ENCODE measurements at regions not wholly inside any gene's neighbourhood (a gene's known extent, or its start where the extent isn't known, plus 50 kb on each side); places are given as distances from the start of the nearest gene placed in this dataset.

GRCh38 chr2:154912215-154912614, 213.7 kb downstream of the KCNJ3 start:
- Mint-ChIP-seq H3K4me1 (ENCODE audit: low read depth, unreplicated experiment) (no peaks in the 10 kb centered on the region), H3K9me3 (ENCODE audit: unreplicated experiment) (no peaks in the 10 kb centered on the region), H3K27ac (ENCODE audit: unreplicated experiment) (no peak overlapping the region), H3K4me3 (ENCODE audit: unreplicated experiment) (no peak overlapping the region), H3K36me3 (ENCODE audit: low read depth, unreplicated experiment) (no peaks in the 10 kb centered on the region), H3K27me3 (ENCODE audit: low read depth, unreplicated experiment) (no peaks in the 10 kb centered on the region)
- no peaks in the 10 kb centered on the region for H4K20me1 ChIP-seq (ENCODE audit: insufficient read depth, low read length)
- no peak overlapping the region for H3K9ac ChIP-seq (ENCODE audit: low read length)
- H3K79me2 ChIP-seq (ENCODE audit: insufficient read depth, low read length) = no peaks in the 10 kb centered on the region
- H3K27ac ChIP-seq (ENCODE audit: low read depth, low read length) = no peak overlapping the region
- TF ChIP-seq CTCF (IDR thresholded peaks at IDR 0.05; ENCODE audit: insufficient read depth, low read depth, low read length) (no peak), EZH2 (IDR thresholded peaks at IDR 0.05; ENCODE audit: insufficient read depth, low read length) (no peak)
- no peaks in the 10 kb centered on the region for H3K27me3 ChIP-seq (ENCODE audit: insufficient read depth, low read length)
- DNase-seq (ENCODE audit: low read depth) (no peak), FAIRE-seq (no peak)
- no peak overlapping the region for H2AFZ ChIP-seq (ENCODE audit: low read depth, low read length)
- no peaks in the 10 kb centered on the region for H3K9me3 ChIP-seq (ENCODE audit: insufficient read depth, low read depth, low read length)
- no peak overlapping the region for H3K4me3 ChIP-seq (ENCODE audit: insufficient read depth, low read depth, low read length)
- H3K36me3 ChIP-seq (ENCODE audit: insufficient read depth, low read length) = no peaks in the 10 kb centered on the region
- no peaks in the 10 kb centered on the region for H3K4me1 ChIP-seq (ENCODE audit: insufficient read depth, low read length)
- no peak overlapping the region for H3K4me2 ChIP-seq (ENCODE audit: low read length)

GRCh38 chr2:154911729-154912128, 213.2 kb downstream of the KCNJ3 start:
- Histone ChIP-seq H3K4me2 (ENCODE audit: low read length) (no peak overlapping the region), H3K4me1 (ENCODE audit: insufficient read depth, low read length) (no peaks in the 10 kb centered on the region), H2AFZ (ENCODE audit: low read depth, low read length) (no peak overlapping the region), H3K9me3 (ENCODE audit: insufficient read depth, low read depth, low read length) (no peaks in the 10 kb centered on the region), H3K27me3 (ENCODE audit: insufficient read depth, low read length) (no peaks in the 10 kb centered on the region), H3K36me3 (ENCODE audit: insufficient read depth, low read length) (no peaks in the 10 kb centered on the region), H3K79me2 (ENCODE audit: insufficient read depth, low read length) (no peaks in the 10 kb centered on the region), H4K20me1 (ENCODE audit: insufficient read depth, low read length) (no peaks in the 10 kb centered on the region), H3K4me3 (ENCODE audit: insufficient read depth, low read depth, low read length) (no peak overlapping the region), H3K9ac (ENCODE audit: low read length) (no peak overlapping the region), H3K27ac (ENCODE audit: low read depth, low read length) (no peak overlapping the region)
- H3K9me3 Mint-ChIP-seq (ENCODE audit: unreplicated experiment) = no peaks in the 10 kb centered on the region
- no peak overlapping the region for H3K27ac Mint-ChIP-seq (ENCODE audit: unreplicated experiment)
- H3K4me3 Mint-ChIP-seq (ENCODE audit: unreplicated experiment) = no peak overlapping the region
- no peak for FAIRE-seq
- no peak for DNase-seq (ENCODE audit: low read depth)
- no peaks in the 10 kb centered on the region for H3K36me3 Mint-ChIP-seq (ENCODE audit: low read depth, unreplicated experiment)
- no peaks in the 10 kb centered on the region for H3K27me3 Mint-ChIP-seq (ENCODE audit: low read depth, unreplicated experiment)
- no peak for TF ChIP-seq EZH2 (IDR thresholded peaks at IDR 0.05; ENCODE audit: insufficient read depth, low read length)
- no peak for TF ChIP-seq CTCF (IDR thresholded peaks at IDR 0.05; ENCODE audit: insufficient read depth, low read depth, low read length)
- no peaks in the 10 kb centered on the region for H3K4me1 Mint-ChIP-seq (ENCODE audit: low read depth, unreplicated experiment)

GRCh38 chr2:154910701-154911100, 212.2 kb downstream of the KCNJ3 start:
- TF ChIP-seq CTCF (IDR thresholded peaks at IDR 0.05; ENCODE audit: insufficient read depth, low read depth, low read length) (no peak), EZH2 (IDR thresholded peaks at IDR 0.05; ENCODE audit: insufficient read depth, low read length) (no peak)
- DNase-seq (ENCODE audit: low read depth) (no peak), FAIRE-seq (no peak)
- Histone ChIP-seq H3K27me3 (ENCODE audit: insufficient read depth, low read length) (no peaks in the 10 kb centered on the region), H3K79me2 (ENCODE audit: insufficient read depth, low read length) (no peaks in the 10 kb centered on the region), H4K20me1 (ENCODE audit: insufficient read depth, low read length) (no peaks in the 10 kb centered on the region), H3K4me1 (ENCODE audit: insufficient read depth, low read length) (no peaks in the 10 kb centered on the region), H3K9ac (ENCODE audit: low read length) (no peak overlapping the region), H3K36me3 (ENCODE audit: insufficient read depth, low read length) (no peaks in the 10 kb centered on the region), H3K27ac (ENCODE audit: low read depth, low read length) (no peak overlapping the region), H3K9me3 (ENCODE audit: insufficient read depth, low read depth, low read length) (no peaks in the 10 kb centered on the region), H2AFZ (ENCODE audit: low read depth, low read length) (no peak overlapping the region), H3K4me3 (ENCODE audit: insufficient read depth, low read depth, low read length) (no peak overlapping the region), H3K4me2 (ENCODE audit: low read length) (no peak overlapping the region)
- H3K9me3 Mint-ChIP-seq (ENCODE audit: unreplicated experiment) = no peaks in the 10 kb centered on the region
- H3K36me3 Mint-ChIP-seq (ENCODE audit: low read depth, unreplicated experiment) = no peaks in the 10 kb centered on the region
- no peaks in the 10 kb centered on the region for H3K4me1 Mint-ChIP-seq (ENCODE audit: low read depth, unreplicated experiment)
- H3K4me3 Mint-ChIP-seq (ENCODE audit: unreplicated experiment) = no peak overlapping the region
- no peak overlapping the region for H3K27ac Mint-ChIP-seq (ENCODE audit: unreplicated experiment)
- H3K27me3 Mint-ChIP-seq (ENCODE audit: low read depth, unreplicated experiment) = no peaks in the 10 kb centered on the region

Measured in astrocyte (in vitro differentiated cells and primary cell).